HG03460 (cell line): ENCODE measurements at regions not wholly inside any gene's neighbourhood (a gene's known extent, or its start where the extent isn't known, plus 50 kb on each side); places are given as distances from the start of the nearest gene placed in this dataset.

ENCODE experiments used
- ATAC-seq: cut with Tn5 transposase; IDR thresholded peaks from one replicate; pipeline ENCODE4 v1.9.1; 2021; ENCODE audit not compliant: unreplicated experiment

DNA sequence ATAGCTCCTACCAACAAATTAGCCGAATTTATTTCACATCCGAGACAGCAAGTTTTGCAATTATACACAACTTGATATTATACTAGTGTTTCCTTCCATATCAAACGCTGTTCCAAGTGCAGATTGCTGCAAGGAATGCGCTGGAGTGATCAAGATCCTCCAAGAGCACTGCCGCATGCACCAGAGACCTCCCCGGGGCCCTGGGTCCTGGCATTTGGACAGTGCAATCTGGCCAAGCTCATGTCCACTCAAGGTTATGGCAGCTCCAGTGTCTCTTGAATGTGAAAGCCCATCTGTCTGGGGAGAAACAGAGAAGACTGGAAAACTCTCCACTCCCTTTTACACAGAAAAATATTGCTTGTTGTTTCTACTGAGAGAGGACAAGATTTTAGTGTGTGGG lies 111.9 kb downstream of the HSPH1 start:
- no peak for ATAC-seq

GRCh38 chr13:31049083-31049482 lies 112.6 kb downstream of the HSPH1 start:
- no peak for ATAC-seq

- ATAC-seq = no peak
Measured at GRCh38 chr13:31048521-31048920, 113.2 kb downstream of the HSPH1 start.

DNA sequence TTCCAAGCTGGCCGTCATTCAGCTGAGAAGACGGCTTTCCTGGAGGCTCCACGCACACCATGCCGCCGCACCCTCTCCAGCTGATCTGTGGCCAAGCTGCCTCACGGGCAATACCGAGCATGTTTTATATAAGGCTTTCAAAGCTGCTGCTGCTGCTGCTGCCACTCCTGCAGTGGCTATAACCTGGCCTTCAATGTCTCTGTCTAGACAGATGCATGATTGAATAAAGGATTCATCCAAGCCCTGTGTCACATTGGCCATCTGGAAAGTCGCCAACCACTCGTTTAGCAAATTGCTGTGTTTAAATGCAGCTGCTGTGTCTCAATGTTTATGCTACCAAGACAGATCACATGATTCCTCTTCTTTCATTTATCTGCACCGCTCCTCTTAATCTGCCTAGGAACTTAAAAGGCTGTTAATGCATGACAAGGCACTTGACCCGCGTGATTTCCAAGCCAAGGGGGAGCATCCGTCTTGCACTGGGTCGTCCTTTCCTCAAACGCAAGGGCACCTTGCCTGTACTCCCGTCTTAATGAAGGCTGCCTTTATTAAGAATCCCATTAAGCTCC lies 114.3 kb downstream of the TEX26 start:
- ATAC-seq = no peak

- ATAC-seq = peak; percentile 51
Measured at GRCh38 chr13:31045286-31046081, 113.0 kb downstream of the TEX26 start.

GRCh38 chr13:31044364-31045285 lies 112.2 kb downstream of the TEX26 start:
- ATAC-seq = peak; percentile 70

- ATAC-seq = no peak
Measured at GRCh38 chr13:31043957-31044356, 111.5 kb downstream of the TEX26 start.

DNA sequence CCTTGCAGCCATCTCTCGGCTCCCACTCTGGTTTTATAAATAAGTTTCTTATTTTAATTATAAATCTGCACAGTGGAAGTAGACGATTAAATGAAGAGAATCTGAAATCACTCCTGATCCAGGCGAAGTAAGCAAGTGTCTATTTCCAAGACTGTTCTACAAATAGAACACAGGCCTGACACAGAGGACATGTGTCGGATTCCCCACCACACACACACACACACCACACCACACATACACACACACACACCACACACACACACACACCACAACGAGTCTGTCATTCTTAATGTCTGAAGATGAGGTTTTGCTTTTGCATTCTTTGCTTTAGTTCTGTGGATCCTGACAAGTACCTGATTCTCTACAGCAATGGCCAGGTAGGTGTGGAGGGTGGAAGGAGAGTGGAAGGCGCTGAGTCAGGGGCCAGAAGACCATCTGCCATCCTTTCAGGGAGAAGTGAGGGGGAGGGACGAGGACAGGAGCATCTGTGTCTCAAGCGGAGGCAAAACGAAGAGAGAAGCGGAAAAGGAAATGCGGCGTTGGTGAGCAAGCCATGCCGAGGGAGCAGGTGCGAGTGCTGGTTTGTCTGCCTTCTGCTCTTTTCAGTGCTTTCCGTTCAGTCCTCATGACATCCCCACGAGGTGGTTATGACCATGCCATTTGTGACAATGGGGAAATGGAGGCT lies 110.2 kb downstream of the TEX26 start:
- ATAC-seq = no peak

- no peak for ATAC-seq
Measured at GRCh38 chr13:31042049-31042448, 109.6 kb downstream of the TEX26 start.

- ATAC-seq = peak; percentile 71
Measured at GRCh38 chr13:31038834-31039552, 106.5 kb downstream of the TEX26 start.

GRCh38 chr13:31037874-31038500 lies 105.5 kb downstream of the TEX26 start:
- no peak for ATAC-seq

DNA sequence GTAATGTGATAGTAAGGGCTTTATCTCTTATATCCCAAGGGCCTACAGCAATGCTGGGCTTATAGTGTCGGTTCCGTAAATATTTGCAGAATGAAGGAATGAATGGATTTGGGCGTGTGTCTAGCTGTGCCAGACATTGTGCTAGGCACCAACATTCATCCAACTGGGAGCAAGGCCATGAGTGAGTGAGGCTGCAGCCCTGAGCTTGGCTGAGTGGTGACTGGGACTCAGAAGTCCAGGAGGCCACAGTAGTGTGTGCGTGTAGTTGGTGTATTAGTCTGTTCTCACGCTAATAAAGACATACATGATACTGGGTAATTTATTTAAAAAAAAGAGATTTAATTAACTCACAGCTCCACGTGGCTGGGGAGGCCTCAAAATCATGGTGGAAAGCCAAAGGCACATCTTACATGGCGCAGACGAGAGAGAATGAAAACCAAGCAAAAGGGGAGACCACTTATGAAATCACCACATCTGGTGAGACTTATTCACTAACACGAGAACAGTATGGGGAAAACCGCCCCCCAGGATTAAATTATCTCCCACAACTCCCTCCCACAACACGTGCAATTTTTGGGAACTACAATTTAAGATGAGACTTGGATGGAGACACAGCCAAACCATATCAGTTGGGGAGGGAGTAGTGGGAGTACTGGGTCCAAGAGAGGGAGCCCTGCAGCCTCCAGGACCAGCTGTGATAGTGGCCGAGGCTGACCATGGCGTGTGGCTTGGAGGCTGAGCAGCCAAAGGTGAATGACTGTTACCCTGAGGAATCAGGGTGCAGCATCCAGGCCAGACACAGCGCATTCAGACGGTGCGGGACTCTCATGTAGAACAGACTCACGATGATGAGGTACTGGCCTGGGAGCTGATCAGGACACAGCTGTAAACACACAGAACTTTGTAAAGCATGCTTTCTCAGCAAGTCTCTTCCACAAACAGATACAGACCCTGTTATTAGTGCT lies 104.6 kb downstream of the TEX26 start:
- ATAC-seq = no peak

DNA sequence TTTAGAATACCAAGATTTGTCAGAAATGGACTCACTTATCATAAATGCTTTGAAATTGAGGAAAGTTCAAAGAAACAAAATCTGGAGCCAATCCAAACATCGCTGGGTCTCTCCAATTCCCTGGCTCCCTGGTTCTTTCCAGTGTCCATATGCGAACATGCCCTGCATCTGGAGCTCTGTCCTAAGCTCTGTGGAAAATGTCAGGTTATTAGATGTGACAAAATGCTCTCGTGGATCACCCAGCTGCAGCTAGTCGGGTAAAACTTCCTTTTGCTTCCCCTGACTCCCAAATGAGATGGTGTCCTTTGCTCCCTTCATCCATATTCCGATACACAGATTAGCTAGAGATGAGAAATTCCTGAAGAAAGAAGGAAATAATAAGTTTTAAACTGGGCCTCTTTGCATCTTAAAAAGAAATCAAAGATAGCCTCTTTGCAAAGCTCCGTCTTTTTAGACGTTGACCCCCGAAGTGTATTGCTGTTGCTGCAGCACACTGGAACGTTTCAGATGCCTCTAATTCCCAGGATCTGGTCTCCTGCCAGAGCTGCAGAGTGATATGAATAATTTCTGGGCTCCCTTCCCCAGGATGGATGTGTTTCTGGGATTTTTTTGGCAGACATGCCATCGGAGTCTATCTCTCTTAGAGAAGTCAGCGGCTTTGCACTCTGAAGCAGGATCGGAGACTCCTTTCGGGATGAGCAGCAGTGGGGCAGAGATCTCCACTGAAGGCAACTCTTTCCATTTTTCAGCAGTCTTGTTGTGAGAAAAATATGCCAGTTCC lies 102.9 kb downstream of the TEX26 start:
- ATAC-seq = no peak

- no peak for ATAC-seq
Measured at GRCh38 chr13:31032528-31033113, 100.2 kb downstream of the TEX26 start.

DNA sequence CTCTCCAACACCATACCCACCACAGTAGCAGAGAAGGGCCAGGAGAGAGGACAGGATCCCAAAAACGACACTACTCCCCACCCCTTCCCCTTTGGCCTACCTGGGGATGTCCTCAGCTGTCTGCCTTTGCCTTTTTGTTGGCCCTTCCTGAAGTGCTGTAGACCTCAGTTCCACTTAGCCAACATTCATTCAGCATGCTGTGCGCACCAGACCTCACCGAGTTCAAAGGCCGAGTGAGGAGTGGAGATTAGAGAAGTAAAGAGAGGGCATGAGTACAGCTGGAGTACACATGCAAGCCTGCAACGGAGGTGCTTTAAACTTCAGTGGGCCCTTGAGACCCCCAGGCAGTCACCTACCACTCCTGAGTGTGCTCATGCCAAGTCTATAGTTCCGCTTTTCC lies 99.0 kb downstream of the TEX26 start:
- no peak for ATAC-seq

DNA sequence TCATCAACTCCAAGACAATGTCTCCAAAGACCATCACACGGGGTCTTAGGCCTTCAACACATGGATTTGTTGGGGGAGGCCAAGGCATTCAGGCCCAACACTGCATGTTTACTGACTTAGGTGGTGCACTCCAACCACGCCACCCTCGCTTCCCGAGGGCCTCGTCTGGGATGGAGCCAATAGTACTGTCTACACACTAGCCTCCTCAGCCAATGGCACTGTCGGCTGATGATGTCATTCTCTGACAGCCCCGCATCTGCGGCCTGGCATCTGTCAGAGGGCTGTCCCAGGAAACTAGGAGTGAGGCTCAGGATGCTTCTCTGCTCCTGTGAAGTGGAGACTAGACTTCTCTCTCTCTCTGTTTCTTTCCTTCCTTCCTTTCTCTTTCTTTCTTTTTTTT lies 96.6 kb downstream of the TEX26 start:
- no peak for ATAC-seq

- ATAC-seq = no peak
Measured at GRCh38 chr13:31027136-31027535, 94.7 kb downstream of the TEX26 start.
